DMS 273 treated with DMSO at 0.1 percent for 48 hours (cell line): ENCODE measurements at regions not wholly inside any gene's neighbourhood (a gene's known extent, or its start where the extent isn't known, plus 50 kb on each side); places are given as distances from the start of the nearest gene placed in this dataset.

Source experiments
- DNase-seq: peaks from one replicate; lab custom pipeline; 2025; lab: John Stamatoyannopoulos, UW

DNA sequence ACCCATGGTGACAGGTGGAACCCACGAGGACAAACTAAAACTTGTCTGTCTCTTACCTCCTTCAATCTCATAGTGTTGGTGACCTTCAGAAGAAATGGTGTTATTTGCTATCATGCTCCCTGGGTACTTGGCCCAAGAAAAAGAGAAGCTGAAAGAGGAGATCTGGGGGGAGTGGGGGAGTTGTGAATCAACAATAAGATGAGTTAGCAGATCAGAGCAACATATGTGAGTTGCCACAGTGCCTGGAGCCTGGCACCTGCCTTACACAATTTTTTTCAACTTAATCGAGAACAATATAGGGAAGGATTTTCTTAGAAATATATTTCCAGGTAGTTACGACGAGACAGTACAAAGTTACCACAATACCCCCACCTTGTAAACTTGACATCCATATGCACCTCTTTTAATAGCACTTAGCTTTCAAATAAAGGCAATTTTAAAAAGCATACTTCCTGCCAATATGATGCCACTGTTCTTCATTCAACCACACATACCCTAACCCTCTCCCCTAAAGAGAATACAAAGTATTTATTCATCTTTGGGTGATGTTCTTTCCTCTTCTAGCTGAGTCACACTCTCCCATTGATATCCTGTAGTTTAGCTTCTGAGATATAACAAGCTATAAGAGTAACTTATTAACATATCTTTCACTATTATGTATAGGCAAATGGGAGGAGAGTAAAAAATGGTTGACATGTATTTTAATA, 424.1 kb upstream of the OR4E1 start:
- DNase-seq = no peak

DNA sequence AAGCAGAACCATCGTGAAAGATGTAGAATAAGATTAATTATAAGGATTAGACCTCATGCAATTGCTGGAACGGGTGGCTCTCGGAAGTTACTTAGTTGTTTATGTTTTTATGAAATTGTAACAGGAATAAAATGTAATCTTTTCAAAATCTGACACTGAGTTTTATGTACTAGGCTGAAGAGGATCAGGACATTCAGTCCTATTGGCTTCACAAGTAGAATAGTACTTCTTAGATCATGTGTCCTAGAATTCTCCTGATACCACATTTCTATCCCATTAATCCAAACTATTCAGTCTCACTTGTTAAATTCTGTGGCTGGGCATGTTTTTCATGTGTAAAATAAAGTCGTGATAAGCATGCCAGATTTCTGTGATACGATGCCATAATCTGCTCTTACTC, 423.5 kb upstream of the OR4E1 start:
- DNase-seq = no peak

DNA sequence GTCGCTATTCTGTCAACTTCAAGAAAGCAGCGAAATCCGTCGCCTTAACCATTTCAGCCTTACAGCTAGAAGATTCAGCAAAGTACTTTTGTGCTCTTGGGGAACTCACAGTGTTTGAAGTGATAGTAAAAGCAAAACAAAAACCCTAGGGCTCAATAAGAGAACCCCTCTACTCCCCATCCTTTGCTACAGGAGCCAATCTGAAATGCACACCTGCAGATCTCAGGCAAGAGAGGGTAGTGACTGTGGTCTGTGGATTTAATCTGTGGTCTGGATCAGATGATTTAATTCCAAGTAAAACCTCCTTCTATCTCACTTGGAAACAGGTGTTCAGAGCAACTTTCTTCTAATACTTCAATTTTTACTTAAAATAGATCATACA, 422.9 kb upstream of the OR4E1 start:
- no peak for DNase-seq

DNA sequence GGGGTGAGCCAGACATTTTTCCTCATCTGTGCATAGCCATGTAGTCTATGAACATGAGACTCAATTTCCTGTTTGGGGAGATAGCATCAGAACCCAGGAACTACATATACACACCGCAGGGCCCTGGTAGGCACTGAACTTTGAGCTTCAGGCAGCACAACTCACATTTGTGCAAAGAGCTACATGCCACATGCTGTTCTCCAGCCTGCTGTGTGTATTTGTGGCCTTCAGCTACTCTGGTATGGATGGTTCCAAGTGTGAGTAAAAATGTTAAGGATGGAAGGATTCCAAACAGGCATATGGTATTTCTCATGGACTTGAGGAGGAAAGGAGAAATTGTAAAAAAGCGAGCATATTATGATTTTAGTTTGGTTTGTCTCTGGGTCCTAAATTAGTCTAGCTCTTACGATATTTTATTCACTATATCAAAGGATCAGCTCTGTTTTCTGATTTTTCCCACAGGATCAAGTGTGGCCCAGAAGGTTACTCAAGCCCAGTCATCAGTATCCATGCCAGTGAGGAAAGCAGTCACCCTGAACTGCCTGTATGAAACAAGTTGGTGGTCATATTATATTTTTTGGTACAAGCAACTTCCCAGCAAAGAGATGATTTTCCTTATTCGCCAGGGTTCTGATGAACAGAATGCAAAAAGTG, 422.4 kb upstream of the OR4E1 start:
- no peak for DNase-seq

DNA sequence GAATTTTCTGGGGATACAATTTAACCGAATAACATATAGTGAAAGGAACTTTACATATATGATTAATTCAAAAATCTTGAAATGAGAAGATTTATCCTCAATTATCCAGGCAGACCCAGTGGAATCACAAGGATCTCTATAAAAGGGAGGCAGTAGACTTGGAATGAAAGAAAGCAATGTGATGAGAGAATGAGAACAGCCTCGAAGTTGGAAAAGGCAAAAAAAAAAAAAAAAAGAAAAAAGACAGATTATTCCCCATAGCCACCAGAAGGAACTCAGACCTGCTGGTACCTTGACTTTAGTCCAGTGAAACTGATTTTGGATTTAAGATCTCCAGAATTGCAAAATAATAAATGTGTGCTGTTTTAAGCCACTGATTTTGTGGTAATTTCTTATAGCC, 416.3 kb upstream of the OR4E1 start:
- DNase-seq = no peak

DNA sequence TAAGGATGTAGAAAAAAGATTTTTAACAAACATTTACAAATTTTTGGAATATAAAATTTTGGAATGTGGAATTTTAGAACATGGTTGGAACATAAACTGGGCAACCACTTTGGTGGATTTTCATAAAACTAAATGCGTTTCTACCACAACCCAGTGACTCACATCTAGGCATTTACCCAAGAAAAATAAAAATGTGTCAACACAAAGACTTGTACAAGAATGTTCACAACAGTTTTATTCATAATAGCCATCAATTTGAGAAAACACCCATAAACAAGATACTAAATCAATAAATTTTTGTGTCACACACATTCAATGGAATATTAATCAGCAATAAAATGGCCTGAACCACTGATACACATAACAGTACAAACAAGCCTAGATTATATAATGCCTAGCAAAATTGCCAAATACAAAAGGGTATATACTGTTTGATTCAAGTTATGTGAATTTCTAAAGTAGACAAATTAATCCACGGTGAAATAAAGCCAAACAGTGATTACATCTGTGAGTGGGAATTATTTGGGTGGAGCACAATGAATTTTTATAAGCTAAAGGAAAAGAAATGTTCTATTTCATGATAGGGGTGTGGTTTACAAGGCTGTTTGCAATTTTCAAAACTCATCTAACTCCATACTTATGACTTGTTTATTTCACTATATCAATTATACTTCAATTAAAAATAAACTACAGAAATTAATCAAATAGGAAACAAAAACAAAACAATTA, 415.2 kb upstream of the OR4E1 start:
- no peak for DNase-seq

DNA sequence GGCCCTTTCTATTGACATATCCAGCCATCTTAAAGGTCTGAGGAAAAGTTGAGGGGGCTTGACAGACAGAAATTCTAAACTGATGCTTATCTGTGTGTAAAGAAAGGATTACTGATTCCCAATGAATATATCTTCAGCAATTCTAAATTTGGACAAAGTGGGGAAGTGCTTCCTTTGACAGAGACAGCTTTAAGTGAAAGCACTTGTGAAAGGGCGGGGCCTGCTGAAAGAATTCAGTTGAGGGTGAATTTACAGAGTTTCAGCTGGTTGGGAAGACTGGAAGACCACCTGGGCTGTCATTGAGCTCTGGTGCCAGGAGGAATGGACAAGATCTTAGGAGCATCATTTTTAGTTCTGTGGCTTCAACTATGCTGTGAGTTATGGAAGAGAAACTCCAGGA, 412.5 kb upstream of the OR4E1 start:
- DNase-seq = no peak

DNA sequence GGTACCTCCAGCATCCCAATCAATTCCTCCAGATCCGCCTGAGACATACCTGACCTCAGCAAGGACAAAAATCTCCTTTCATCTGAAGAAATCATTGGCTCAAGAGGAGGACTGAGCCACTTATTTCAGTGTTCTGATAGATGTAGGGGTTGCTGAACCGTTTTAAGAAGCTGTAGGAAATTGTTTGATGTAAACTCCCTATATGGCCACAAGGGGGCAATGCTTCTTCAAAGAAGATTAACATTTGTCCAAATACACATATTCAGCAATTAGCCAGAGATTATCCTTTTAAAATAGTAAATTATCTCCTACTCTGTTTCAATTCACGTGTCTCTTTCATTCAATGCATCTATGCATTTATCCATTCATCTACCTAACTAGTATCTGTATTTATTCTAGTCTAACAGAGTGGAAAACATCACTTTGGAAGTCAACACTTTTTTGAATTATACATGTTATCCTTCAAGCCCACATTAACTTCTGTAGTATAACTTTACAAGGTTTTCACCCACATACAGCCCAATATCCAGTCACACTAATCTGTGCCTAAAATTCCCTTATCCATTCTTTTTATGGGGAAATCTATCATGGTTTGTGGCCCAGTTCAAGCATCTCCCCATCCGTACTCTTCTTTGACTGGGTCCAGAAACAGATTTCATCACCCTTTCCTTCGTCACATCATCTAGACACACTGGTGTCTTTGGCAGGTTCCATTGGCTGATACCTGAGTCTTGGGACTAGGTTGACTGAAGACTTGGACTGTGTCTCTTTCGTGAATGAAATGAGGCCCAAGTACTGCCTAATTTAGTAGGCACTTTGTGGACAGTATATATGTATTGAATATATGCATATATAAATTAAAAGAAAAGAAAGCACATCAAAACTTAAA, 411.0 kb upstream of the OR4E1 start:
- DNase-seq = no peak

DNA sequence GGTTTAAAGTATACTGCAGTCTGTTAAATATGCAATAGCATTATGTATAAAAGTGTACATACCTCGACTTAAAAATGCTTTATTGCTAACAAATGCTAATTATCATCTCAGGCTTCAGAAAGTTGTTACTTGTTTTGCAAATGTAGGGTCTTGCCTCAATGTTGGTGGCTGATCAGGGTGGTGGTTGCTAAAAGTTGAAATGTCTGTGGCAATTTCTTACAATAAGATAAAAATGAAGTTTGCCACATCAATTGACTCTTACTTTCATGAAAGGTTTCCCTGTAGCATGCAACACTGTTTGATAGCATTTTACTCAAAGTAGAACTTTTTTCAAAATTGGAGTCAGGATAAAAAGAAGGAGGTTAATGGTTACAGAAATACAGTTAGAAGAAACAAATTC, 407.7 kb upstream of the OR4E1 start:
- DNase-seq = no peak

DNA sequence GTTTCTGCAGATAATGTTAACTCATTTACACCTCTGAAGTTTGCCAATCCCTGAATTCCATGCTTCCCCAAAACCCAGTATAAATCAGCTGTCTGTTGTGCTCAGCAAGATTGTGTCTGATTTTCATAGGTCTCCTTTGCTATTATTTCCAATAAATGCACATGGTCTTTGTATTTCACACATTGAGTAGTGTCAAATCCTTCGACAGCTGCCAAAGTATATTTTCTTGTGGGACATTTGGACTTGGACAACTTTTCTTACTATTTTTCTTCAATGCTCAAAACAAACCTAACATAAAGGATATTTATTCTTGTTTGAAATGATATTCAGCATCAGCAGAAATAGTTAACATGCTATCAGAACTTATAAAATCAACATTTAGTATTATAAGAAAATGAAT, 406.1 kb upstream of the OR4E1 start:
- no peak for DNase-seq

DNA sequence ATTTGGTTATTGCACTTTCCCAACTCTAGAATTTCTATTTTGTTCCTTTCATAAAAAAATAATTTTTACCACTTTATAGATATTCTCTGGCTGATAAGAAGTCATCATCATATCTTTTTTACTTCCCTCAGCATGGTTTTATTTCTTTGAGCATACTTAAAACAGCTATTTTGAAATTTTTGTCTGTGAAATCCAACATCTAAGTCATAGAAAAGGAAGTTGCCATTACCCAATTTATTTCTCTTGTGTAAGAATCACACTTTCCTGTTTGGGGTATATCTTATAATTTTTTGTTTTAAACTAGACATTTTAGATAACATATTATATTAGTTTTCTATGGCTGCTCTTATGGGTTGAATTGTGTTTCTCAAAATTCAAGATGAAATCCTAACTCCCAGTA, 400.2 kb upstream of the OR4E1 start:
- DNase-seq = no peak

DNA sequence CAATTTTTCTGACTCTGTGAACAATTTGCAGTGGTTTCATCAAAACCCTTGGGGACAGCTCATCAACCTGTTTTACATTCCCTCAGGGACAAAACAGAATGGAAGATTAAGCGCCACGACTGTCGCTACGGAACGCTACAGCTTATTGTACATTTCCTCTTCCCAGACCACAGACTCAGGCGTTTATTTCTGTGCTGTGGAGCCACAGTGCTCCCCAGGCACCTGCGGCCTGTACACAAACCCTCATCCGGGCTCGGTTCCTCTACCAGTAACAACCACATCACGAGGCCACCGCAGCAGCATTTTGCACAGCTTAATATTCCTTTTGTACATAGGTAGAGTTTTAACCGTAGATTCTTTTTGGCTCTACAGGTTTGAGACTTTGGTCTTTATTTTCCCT, 397.4 kb upstream of the OR4E1 start:
- no peak for DNase-seq

DNA sequence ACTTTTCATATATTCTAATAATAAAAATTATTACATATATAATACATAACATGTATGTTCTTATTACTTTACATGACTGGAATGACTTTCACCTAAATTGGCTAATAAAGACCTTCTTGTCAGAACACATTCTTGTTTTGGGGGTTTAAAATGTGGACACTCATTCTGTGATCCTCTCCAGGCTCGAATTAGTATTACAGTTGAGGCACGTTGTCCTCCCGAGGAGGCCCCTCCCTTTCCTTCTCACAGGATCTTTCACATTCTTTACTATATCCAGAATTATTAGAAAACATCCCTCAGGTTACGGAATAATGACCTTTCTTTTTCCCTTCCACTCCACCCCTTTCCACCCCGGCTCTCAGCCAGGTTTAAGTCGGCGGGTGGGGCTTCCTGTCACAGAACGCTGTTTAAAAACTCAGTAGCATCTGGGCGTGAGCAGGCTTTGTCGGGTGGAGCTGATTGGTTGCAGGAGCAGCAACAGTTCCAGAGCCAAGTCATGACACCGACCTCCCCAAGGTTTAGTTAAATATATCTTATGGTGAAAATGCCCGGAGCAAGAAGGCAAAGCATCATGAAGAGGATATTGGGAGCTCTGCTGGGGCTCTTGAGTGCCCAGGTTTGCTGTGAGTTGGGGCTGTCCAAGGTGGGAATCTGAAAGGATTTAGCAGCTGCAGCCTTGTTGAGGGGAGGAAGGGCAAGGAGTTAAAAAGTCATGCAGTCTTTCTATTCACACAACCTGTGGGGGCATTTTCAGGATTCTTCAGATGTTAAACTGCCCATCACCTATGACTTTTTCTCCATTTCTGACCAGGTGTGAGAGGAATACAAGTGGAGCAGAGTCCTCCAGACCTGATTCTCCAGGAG, 396.7 kb upstream of the OR4E1 start:
- no peak for DNase-seq

DNA sequence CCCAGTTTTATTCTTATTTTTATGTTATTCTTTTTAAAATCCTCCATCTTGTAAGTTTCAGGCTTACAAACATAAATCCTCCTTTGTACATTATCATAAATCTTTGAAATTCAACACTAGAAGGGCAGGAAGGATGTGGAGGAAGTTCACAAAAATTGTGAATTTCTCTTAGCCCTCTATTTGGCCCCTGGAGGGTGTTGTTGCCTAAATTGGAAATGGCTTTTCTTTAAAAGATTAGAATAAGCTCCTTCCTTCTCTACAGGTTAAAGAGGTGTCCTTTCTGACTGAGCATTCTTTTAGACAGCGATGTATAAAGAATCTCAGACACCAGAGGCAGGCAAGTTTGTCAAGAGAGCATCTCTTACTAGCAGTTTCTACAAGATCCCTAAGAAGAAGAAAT, 391.7 kb upstream of the OR4E1 start:
- DNase-seq = no peak

DNA sequence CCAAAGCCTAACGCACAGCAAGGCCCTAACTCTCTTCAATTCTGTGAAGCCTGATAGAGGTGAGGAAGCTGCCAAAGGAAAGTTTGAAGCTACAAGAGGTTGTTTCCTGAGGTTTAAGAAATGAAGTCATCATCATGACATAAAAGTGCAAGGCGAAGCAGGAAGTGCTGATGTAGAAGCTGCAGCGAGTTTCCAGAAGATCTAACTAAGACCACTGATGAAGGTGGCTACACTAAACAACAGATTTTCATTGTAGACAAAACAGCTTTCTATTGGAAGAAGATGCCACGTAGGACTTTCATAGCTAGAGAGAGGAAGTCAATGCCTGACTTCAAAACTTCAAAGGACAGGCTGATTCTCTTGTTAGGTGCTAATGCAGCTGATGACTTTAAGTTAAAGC, 385.6 kb upstream of the OR4E1 start:
- DNase-seq = no peak

DNA sequence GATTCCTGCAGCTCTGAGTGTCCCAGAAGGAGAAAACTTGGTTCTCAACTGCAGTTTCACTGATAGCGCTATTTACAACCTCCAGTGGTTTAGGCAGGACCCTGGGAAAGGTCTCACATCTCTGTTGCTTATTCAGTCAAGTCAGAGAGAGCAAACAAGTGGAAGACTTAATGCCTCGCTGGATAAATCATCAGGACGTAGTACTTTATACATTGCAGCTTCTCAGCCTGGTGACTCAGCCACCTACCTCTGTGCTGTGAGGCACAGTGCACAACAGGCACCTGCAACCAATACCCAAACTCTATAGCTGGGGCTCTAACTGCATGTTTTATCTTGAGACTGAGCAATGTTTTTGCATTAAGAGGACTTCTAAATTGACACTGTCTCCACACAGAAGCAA, 379.2 kb upstream of the OR4E1 start:
- no peak for DNase-seq

DNA sequence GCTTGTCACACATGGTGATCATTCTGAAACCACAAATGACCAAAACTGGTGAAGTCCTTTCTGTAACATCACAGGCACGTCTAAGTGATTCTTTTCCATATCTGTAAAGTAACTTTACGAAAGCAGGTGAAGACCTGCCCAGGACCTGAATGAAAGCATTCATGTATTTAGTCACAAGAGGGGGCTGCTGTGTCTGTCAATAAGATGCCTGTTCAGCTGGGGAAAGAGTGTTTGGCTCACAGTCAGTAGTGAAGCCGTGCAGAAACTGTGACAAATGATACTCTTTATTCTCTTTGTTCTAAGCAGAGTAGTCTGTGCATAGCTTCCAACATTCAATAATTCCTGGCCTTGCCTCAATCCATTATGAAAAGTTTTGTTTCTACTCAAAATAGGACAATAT, 373.5 kb upstream of the OR4E1 start:
- DNase-seq = no peak

DNA sequence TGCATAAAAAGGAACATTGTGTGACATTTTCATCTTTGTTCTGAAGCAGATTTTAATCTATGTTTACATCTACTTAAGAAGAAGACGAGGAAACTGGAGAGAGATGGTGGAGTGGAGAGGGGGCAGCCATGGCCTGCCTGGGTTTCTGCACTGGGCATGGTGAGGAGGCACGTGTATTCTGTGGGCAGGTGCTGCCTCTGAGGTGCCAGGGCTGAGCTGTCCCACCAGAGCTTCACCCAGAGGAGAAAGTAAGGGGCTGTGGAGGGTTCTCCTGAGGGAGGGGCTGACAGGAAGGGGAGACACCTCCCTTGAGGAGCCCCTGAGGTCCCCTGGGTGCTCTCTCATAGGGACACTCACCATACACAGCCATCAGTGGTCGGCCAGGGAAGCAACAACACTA, 372.4 kb upstream of the OR4E1 start:
- no peak for DNase-seq

DNA sequence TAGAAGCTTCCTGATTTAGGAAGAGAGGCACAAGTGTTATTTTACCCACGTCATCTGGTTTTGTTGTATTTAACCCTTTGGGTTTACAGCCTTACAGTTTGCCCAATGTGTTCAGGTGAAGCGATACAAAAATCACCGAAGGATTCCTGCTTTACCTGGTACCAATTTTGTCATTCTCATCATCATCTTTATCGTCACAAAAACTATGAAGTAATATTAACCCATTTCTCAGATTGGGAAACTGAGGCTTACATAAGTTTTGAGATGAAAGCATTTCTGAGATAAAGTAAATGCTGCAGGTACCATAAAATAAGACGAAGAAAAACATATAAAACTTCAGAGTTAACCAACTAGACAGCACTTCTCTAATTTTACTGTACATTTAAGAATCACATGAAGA, 370.6 kb upstream of the OR4E1 start:
- no peak for DNase-seq

DNA sequence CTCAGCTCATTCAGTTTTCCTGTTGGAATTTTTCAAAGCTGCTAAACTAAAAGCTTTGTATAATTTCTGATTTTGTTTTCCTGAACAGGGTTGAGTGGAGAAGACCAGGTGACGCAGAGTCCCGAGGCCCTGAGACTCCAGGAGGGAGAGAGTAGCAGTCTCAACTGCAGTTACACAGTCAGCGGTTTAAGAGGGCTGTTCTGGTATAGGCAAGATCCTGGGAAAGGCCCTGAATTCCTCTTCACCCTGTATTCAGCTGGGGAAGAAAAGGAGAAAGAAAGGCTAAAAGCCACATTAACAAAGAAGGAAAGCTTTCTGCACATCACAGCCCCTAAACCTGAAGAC, 367.1 kb upstream of the OR4E1 start:
- DNase-seq = no peak

DNA sequence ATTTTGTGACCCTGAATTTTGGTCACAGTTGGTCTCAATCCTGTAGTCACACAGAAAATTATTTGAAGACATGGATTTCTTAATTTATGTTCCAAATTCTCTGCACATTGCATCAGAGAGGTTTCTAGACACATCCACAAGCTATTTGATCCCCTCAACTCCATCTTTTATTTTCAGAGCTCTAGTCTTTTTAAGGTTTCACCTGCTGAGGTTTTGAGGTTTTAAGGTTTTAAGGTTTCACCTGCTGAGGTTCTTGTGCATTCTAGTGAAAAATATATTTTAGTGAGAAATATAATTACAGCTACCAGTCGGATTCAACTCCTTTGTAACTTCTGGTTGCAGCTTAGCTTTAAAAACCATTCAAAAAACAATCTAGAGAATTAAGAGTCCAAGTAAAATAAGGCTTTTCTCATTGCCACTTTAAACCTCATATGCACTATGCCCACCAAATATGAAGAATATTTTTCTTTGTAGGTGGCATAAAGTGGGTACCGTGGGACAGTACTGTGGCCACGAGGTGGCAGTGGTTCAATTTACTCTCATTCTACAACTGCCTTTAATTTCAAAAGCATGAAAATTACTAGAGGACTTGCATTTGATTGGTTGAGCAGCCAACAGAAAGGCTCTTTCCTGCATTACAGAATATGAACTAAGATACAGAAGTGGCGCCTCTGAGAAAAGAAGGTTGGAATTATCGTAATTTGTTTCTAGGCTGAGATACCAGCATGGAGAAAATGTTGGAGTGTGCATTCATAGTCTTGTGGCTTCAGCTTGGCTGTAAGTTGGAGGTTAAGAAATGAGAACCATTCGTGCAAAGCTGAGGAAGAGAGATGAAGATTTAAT, 366.5 kb upstream of the OR4E1 start:
- no peak for DNase-seq
